HG02763 (cell line): ENCODE measurements at regions not wholly inside any gene's neighbourhood (a gene's known extent, or its start where the extent isn't known, plus 50 kb on each side); places are given as distances from the start of the nearest gene placed in this dataset.
"Not testable (repeated sequence)": the region's sequence is repeated elsewhere in the genome, so short reads cannot be mapped to it uniquely, and the experiment has no call there.

Experiments
- ATAC-seq: cut with Tn5 transposase; IDR thresholded peaks from one replicate; pipeline ENCODE4 v1.9.1; 2021; ENCODE audit warnings: mild to moderate bottlenecking, moderate library complexity; ENCODE audit not compliant: unreplicated experiment

DNA sequence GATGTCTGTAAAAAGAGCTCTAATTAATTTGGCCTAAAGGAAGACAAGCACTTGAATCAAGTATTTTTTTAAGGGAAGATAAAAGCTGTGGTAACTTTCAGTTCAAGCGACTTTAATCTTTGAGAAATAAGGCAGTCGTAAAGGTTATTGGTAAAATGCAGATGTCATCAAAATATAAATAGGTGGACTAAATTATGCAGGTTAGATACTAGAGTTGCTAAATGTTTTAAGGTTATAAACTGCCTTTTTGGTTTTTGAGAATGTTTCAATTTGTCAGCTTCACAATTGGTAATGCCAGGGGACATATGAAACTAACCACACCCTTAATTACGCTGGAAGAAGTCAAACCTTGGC lies 159.5 kb upstream of the OLIG3 start:
- ATAC-seq = no peak

DNA sequence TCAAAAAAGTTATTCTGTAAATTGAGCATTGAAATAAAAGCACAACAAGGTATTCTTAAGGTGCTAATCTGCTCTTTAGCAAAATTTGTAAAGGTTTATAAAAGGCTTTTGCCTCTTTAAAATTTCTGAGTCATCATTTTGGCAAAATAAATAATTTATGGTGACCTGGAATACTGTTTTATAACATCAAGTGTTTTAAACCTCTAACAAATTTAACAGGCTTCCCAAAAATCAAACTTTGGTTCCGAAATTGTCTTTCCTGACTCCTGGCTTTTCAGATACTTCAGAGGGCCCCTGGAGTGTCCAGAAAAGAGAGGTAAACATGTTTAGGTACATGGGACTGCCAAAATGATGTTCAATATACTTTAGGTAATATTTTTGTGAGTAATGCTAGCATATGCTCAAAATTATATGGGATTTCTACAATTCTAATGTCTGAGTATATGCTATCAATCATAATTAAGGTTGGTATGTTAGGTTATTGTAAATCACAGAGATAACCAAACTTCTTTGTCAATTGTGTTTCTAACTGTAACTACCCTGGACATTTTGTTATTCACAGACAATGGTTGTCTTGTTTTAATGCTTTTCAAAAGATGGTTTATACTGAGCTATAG lies 160.3 kb upstream of the OLIG3 start:
- no peak for ATAC-seq

DNA sequence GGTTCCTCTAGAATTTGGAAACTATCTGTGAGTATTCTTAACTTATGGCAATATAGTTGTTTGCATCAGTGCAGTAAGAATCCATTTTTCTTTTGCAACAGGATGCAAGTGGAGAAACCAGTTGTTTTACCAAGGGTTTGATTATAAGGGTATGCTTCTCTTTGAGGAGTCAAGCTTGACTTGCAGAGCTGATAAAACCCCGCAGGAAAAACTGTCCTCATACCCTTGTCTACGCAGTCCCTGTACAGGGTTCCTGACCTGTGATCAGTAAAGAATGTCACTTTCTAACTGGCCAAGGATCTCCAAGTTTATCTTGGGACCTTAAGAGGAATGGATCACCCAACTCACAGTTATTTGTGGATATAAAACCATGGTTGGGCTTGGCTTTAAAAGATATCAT lies 161.1 kb upstream of the OLIG3 start:
- no peak for ATAC-seq

DNA sequence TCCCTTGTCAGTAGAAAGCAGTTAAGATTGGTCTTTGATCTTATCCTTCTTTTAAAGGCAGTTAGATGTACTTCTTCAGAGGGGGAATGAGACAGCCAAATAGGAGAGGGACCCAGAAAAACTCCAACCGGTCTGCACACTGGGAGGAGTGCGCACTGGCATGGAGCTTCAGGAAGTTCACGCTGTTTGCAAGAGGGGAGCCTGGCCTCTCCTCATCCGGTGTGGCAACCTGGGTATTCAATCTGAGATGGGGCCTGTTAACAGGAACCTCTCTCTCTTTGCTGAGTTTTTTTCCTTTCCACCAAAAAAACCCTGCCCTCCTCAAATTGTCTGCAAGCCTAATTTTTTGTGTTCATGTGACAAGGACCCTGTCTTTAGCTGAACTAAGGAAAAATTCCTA lies 162.5 kb upstream of the OLIG3 start:
- ATAC-seq = no peak

DNA sequence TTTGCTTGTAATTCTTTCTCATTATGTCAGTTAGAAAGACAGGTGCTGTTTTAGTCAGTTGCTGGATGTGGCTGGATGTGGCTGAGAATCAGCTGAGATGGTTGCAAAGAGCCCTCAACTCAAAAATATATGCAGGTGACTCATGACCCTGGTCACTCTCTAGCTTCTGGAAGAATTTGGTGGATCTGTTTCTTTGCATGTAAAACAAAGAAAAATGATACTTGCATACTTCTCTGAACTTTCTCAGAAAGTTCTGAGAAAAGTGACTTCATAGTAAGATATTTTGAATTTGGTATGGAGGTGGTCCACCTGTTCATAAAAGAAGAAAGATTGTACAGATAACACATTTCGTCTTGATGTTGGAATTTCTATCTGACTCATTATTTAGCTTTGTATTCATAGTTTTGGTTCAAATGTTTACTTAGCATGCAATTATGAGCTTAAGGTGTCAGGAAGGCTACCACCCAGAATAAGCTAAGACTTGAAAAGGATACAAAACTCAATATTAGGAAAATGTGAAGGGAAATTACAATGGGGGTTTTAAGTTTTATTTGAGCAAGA lies 163.2 kb upstream of the OLIG3 start:
- no peak for ATAC-seq

DNA sequence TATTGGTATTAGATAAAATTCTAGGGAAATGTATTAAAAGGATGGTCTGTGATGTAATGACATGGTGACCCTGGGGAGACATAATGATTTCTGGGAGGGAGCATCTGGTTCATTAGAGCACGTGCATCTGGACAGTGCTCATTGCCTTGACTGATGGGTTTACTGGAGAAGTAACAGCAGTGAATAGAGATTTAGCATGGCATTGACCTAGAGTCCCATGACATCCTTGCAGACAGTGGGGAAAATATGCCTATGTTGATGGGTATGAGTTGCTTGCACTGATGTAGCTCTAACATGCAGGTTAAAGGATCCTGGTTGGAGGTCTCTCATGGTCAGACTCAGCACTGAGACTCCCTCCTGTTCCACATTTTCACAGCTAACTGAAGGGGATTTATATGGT lies 164.1 kb upstream of the OLIG3 start:
- no peak for ATAC-seq

DNA sequence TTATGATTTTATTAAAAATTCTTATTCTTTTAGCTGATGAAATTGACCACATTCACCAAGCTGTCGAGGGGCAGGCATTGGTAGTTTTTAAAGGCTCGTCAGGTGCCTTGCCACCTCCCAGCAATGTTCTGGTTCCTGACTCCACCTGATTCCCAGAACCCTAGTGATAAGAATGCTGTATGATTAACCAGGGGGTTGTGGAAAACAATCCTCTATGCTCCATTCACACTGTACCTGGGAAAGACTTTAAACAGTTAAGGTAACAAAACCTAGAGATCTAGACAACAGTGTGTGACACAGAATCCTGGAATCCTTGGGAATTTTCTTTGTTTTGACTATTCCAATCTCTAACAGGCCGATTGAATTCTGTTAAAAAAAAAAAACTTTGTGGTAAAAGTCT lies 165.7 kb upstream of the OLIG3 start:
- no peak for ATAC-seq

DNA sequence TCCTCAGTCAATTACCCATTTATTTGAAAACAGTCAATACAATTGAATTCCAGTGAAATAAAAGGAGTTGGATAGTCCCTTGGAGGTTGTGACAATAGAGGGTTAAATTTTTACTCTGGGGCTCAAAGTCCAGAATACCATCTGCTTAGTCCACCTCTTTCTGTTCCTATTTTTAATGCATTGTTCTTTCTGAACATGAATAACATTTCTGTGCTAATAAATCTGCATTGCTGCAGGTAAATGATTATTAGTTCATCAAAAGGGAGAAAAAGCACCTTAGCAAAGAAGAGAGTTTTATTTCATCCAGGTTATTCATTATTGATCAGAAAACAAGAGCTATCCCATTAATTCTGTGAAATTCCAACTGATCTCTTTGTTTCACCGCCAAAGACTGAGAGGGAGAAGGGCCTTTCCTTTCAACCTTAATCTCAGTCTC lies 166.1 kb upstream of the OLIG3 start:
- no peak for ATAC-seq

DNA sequence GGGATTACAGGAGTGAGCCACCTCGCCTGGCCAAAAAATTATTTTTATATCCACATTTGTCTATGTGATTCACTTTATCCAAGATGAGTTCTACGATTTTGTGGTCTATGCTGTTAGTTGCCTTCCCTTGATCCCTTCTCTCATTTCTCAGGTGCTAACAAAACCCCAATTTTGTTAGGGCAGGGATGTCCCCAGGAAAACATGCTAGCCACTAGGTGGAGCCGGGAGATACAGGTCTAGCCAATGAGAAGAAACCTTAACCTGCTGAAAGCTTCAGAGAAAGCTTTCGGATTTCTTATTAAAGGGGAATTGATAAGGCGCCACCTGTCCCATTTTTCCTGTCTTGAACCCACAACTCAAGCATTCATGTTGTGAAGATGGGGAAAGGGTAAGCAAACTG lies 167.4 kb upstream of the OLIG3 start:
- ATAC-seq = no peak

DNA sequence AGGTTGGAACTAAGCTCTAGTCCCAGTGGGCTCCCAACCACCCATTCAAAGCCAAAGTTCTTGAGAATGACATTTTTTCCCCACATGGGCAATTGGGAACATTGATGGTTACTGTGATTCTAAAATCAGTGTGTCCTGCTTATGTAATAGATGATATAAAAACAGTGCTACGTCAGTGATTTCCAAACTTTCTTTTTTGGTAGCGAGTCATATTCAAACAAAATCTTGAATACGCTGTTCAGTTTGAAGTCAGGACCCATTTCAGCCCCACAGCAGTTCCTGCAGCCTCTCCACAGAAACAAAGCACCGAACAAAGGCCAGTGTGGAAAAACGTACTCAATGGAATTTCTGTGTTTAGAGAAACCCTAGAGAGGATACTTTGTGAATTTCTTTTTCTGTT lies 170.0 kb upstream of the OLIG3 start:
- ATAC-seq = no peak

DNA sequence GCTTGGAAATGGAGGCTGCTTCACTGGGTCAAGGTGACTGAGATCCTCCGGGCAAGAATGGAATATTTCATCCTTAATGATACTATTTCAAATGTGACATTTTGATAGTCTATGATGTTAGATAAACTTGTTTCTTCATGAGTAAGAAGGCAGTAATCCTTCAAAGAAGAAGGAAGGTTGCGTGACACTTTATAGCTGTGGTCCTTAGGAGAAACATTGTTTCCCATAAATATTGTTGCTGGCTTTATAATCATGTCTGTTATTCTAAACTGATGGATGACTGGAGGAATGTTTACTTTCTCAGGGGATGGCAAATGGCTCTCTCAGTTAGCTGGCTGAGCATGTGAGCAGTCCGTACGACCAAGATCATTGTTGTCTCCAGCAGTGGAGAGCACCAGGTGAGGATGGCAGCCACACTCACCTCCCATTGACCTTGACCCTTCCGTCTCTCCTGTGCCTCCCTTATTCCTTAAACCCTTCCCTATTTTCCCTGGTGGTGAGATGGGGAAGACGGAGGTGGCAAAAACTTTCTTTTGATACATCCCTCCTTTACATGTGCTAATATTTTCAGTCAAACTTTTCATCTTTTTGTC lies 171.2 kb upstream of the OLIG3 start:
- ATAC-seq = no peak

DNA sequence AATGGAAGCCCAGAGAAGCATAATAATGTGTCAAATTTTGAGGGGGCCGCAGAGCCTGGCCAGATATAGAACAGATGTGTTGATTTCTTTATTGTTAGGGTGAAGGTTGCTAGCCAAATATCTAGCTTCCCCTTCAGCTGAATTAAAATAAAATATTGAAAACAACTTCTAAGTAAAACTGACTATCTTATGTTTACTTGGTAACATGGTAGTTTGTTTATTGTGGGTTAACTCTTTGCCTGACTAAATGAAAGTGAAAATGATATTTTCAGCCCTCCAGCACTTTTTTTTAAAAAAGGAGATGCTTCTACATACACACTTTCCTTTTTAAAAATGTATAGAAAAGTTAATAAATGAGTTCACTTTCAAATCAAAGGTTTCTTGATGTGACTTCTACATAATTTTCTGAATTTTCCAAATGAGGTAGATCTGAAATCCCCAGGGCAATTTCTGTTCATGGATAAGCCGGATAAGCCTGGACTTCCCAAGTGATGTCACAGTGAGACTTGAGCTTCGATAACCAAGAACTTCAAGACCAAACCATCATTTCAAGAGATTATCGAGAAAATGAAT lies 172.1 kb upstream of the OLIG3 start:
- no peak for ATAC-seq

DNA sequence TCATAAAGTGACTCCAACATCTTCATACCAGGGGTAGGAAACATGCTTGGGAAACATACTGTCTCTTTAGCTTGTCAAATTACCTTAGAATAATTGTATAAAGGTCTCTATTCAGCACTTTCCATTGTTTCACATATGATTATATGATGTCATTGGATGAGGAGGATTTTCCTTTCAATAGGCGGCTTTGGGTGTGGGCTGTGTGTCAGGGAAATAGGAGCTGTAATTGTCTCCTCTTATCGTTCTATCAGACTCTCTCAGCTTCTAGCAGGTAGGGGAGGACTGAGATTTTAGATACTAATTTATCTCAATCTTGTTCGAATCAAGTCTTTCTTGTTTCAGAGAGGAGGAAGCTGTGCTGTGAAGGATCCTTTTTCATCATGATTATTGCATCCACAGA lies 179.4 kb upstream of the OLIG3 start:
- ATAC-seq = no peak

DNA sequence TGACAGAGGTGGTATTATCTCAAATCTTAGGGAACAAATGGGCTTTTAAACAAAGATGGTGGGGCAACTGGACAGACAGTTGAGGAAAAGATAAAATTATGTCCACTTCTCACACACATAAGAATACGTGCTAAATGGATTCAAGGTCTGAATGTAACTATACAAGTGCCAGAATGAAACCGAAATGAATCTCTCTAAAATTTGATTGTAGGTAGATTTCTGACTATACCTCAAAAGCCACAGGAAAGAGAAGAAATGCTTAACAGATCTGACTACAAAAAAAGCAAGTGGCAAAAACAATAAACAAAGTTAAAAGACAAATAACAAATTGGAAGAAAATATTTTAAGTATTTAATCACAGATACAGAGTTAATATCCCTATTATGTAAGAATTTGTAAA lies 182.7 kb upstream of the OLIG3 start:
- ATAC-seq = no peak

DNA sequence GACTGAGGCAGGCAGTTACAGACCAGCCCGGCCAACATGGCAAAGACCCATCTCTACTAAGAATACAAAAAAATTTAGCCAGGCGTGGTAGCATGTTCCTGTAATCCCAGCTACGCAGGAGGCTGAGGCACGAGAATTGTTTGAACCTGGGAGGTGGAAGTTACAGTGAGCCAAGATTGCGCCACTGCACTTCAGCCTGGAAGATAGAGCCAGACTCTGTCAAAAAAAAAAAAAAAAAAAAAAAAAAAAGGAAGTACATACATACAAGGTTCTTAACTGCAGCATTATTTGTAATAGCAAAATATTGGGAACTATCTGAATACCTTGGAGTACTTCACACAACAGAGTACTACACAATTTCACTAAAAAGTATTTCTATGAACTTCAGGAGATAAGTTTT lies 183.5 kb upstream of the OLIG3 start:
- ATAC-seq = no peak

DNA sequence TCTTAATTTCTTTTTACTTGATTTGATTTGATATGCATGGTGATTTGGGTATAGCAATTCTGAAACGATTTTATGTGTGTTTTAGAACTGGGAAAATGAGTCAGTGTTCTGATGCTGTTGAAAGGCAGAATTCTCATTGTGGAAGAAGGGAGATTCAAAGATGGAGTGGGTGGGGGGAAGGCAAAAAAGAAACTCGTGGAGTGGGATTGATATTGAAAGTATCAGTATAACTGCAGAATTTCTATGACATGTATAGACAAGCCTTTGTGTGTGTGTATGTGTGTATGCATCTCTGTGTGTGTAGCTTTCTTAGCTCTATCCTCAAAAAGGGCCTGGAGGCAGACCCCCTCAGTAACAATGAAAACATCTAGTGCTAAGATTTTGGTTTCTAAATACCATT lies 184.3 kb upstream of the OLIG3 start:
- no peak for ATAC-seq

DNA sequence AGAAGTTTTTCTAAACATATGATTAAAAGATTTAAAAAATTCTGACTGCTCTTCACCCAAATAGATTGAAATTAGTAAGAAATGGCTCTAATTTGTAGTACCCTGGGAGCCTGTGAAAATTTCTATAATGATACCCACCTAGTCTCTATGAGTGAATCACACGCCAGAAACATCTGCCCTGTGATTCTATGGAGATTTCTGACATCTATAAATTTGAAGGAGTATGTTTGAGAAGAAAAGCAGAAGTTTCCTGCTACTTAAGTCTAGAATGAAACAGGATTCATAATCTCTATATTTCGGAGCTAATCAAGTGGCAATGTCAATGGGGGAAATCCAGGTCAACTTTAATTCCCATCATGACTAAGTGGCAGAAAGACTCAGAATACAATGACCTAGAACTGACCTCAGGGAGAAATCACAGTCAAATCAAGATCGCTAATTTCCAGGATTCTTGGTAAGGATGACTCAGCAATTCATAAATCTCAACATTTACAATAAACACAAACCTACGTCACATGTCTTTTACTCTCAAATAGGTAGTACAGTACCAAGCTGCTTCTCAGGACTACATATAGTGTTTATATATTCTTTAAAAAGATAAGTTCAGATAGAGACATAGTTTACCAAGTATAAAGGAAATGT lies 186.2 kb upstream of the TNFAIP3 start:
- ATAC-seq = no peak

DNA sequence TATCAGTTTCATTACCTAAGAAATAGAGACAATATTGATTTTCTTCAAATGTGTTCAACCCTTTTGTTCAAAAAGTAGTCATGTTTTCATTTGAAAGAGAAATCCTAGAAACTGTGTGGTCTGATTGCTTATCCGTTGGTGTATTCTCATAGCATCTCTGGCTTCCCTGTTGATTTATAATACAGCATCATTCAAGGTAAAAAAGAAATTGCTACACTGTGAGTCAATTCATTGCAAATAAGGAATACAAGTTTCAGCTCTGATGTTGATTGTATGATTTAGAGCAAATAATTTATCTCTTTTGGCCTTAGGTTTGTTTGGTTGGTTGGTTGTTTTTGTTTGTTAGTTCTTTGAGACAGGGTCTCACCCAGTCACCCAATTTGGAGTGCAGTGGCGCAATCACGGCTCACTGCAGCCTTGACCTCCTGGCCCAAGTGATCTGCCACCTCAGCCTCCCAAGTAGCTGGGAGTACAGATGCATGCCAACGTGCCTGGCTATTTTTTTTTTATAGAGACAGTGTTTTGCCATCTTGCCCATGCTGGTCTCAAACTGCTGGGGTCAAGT lies 185.5 kb upstream of the TNFAIP3 start:
- ATAC-seq = no peak

DNA sequence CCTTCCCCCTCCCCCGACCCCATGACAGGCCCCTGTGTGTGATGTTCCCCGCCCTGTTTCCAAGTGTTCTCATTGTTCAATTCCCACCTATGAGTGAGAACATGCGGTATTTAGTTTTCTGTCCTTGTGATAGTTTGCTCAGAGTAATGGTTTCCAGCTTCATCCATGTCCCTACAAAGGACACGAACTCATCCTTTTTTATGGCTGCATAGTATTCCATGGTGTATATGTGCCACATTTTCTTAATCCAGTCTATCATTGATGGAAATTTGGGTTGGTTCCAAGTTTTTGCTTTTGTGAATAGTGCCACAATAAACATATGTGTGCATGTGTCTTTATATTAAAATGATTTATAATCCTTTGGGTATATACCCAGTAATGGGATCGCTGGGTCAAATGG lies 184.4 kb upstream of the TNFAIP3 start:
- ATAC-seq = not testable (repeated sequence)

DNA sequence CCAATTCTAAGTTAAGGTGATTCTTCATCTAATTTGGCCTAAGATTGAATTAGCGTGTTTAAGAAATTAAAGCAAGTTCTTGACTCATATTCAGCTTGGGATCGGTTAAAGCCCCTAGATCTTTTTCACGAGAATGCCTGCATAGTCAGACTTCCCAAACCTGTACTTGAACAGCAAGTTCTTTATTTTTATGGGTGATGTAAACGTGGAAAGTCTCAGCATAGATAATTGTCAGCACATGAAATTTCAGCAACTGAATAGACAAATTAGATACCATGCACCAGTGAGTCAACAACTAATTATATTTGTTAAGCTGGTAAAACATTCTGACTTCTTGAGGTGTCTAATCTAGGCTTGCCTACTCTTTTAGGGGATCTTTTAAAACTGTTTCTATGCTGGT lies 183.1 kb upstream of the TNFAIP3 start:
- ATAC-seq = no peak

DNA sequence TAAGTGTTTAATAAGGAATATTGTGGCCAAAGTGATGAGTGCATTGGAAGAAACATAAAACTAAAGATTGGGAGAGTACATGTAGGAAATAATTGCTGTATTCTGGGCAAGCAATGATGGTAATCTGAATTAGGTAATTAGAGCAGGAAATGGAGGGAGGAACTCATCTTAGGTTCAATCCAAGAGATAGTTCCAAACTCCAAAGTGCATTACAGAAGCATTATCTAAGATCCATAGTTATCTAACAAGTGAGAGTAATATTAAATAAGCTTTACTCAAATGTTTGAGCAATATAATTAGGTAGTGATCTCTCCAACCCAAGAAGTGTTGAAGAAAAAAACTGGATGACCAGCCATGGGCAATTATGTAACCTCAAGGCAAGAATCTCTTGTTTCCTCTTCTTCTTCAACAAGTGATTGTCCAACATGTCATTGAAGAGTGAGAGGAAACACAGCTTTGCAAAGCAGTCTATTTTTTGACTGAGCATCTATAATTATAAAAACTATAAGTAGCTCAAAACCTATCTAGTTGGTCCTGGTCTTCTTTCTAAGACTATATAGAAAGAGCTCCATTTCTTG lies 181.2 kb upstream of the TNFAIP3 start:
- ATAC-seq = no peak
